ENCODE measurements at regions not wholly inside any gene's neighbourhood (a gene's known extent, or its start where the extent isn't known, plus 50 kb on each side); places are given as distances from the start of the nearest gene placed in this dataset.

GRCh38 chr2:3138621-3139020, 239.0 kb downstream of the EIPR1 start:
- no peak for DNase-seq (ENCODE audit: low spot score)
- Histone ChIP-seq H3K27me3 (ENCODE audit: insufficient read depth, poor library complexity, severe bottlenecking) (no peaks in the 10 kb centered on the region), H3K36me3 (ENCODE audit: low read depth) (no peaks in the 10 kb centered on the region), H3K27ac (ENCODE audit: poor library complexity, severe bottlenecking) (no peak overlapping the region), H3K9me3 (ENCODE audit: severe bottlenecking) (no peaks in the 10 kb centered on the region), H3K4me3 (ENCODE audit: severe bottlenecking) (no peak overlapping the region), H3K4me1 (ENCODE audit: insufficient read depth, poor library complexity, severe bottlenecking) (no peaks in the 10 kb centered on the region)
- ATAC-seq (ENCODE audit: low read depth) = no peak
- TF ChIP-seq CTCF (IDR thresholded peaks at IDR 0.05; ENCODE audit: poor library complexity, severe bottlenecking) = no peak

DNA sequence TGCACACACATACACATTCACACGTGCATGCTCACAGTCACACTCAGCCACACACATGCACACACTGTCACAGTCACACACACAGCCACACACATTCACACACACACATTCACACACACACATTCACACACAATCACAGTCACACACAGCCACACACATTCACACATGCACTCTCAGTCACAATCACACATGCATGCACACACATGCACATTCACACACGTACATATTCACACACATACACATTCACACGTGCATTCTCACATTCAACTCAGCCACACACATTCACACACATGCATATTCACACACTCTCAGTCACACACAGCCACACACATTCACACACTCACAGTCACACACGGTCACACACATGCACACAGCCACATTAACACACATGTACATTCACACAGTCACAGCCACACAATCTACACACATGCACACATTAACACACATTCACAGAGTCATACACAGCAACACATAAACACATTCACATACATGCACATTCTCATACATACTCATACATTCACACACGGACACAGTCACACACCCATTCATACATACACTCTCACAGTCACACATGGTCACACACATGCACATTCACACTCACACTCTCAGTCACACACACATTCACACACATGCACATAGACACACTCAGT, 239.8 kb downstream of the EIPR1 start:
- Histone ChIP-seq H3K27ac (ENCODE audit: poor library complexity, severe bottlenecking) (no peak overlapping the region), H3K9me3 (ENCODE audit: severe bottlenecking) (no peaks in the 10 kb centered on the region), H3K36me3 (ENCODE audit: low read depth) (no peaks in the 10 kb centered on the region), H3K27me3 (ENCODE audit: insufficient read depth, poor library complexity, severe bottlenecking) (no peaks in the 10 kb centered on the region), H3K4me1 (ENCODE audit: insufficient read depth, poor library complexity, severe bottlenecking) (no peaks in the 10 kb centered on the region), H3K4me3 (ENCODE audit: severe bottlenecking) (no peak overlapping the region)
- no peak for ATAC-seq (ENCODE audit: low read depth)
- no peak for TF ChIP-seq CTCF (IDR thresholded peaks at IDR 0.05; ENCODE audit: poor library complexity, severe bottlenecking)
- no peak for DNase-seq (ENCODE audit: low spot score)

- no peak for TF ChIP-seq CTCF (IDR thresholded peaks at IDR 0.05; ENCODE audit: poor library complexity, severe bottlenecking)
- Histone ChIP-seq H3K9me3 (ENCODE audit: severe bottlenecking) (no peaks in the 10 kb centered on the region), H3K27me3 (ENCODE audit: insufficient read depth, poor library complexity, severe bottlenecking) (no peaks in the 10 kb centered on the region), H3K36me3 (ENCODE audit: low read depth) (no peaks in the 10 kb centered on the region), H3K27ac (ENCODE audit: poor library complexity, severe bottlenecking) (no peak overlapping the region), H3K4me3 (ENCODE audit: severe bottlenecking) (no peak overlapping the region), H3K4me1 (ENCODE audit: insufficient read depth, poor library complexity, severe bottlenecking) (no peaks in the 10 kb centered on the region)
- ATAC-seq (ENCODE audit: low read depth) (no peak), DNase-seq (ENCODE audit: low spot score) (no peak)
Measured at GRCh38 chr2:3135676-3136075, 241.9 kb downstream of the EIPR1 start.

DNA sequence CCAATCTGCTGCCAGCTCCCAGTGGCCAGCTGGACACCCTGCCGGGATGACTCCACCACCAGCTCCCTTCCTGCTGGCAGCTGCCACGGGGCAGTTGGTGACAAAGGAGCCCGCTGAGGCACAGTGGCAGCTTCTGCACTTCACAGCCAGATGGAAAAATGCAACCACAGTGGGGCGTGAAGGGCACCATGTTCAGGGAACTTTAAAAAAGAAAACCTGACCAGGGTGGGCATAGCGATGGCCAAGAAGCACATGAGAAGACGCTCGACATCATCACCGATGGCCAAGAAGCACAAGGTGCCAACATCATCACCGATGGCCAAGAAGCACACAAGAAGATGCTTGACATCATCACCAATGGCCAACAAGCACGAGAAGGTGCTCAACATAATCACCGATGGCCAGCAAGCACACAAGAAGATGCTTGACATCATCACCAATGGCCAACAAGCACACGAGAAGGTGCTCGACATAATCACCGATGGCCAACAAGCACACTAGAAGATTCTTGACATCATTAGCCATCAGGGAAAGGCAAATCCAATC, 243.5 kb downstream of the EIPR1 start:
- no peaks in the 10 kb centered on the region for H3K9me3 ChIP-seq (ENCODE audit: severe bottlenecking)
- DNase-seq (ENCODE audit: low spot score) (no peak), ATAC-seq (ENCODE audit: low read depth) (no peak)
- no peak overlapping the region for H3K4me3 ChIP-seq (ENCODE audit: severe bottlenecking)
- no peaks in the 10 kb centered on the region for H3K27me3 ChIP-seq (ENCODE audit: insufficient read depth, poor library complexity, severe bottlenecking)
- H3K36me3 ChIP-seq (ENCODE audit: low read depth) = no peaks in the 10 kb centered on the region
- H3K27ac ChIP-seq (ENCODE audit: poor library complexity, severe bottlenecking) = no peak overlapping the region
- no peaks in the 10 kb centered on the region for H3K4me1 ChIP-seq (ENCODE audit: insufficient read depth, poor library complexity, severe bottlenecking)
- no peak for TF ChIP-seq CTCF (IDR thresholded peaks at IDR 0.05; ENCODE audit: poor library complexity, severe bottlenecking)

DNA sequence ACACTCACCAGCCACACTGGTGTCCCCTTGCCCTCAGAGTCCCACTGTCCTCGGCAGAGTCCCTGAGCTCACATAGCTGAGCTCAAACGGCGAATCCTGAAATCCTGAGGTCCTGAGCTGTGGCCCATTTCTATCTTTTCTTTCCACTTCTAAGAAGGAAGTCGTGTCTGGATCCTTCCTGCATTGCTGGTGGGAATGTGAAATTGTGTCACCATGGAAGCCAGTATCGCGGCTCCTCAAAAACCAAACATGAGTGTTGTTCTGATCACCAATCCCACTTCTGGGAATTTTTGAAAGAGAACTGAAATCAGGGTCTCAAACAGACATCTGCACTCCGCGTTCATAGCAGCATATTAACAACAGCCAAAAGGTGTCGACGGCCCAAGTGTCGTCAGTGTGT, 244.7 kb downstream of the EIPR1 start:
- Histone ChIP-seq H3K27me3 (ENCODE audit: insufficient read depth, poor library complexity, severe bottlenecking) (no peaks in the 10 kb centered on the region), H3K9me3 (ENCODE audit: severe bottlenecking) (no peaks in the 10 kb centered on the region), H3K4me3 (ENCODE audit: severe bottlenecking) (no peak overlapping the region), H3K27ac (ENCODE audit: poor library complexity, severe bottlenecking) (no peak overlapping the region), H3K4me1 (ENCODE audit: insufficient read depth, poor library complexity, severe bottlenecking) (no peaks in the 10 kb centered on the region), H3K36me3 (ENCODE audit: low read depth) (no peaks in the 10 kb centered on the region)
- DNase-seq (ENCODE audit: low spot score) (no peak), ATAC-seq (ENCODE audit: low read depth) (no peak)
- no peak for TF ChIP-seq CTCF (IDR thresholded peaks at IDR 0.05; ENCODE audit: poor library complexity, severe bottlenecking)

All from RWPE2 (cell line).